Gastrocnemius medialis (tissue), 4 donors: ENCODE measurements at regions not wholly inside any gene's neighbourhood (a gene's known extent, or its start where the extent isn't known, plus 50 kb on each side); places are given as distances from the start of the nearest gene placed in this dataset.

Experiments
- CTCF ChIP-seq, 5 experiments: fragments of 450-650 bp in 3 of 5; fragments of 200-600 bp in 2 of 5; sonication (generic) in 2 of 5; IDR thresholded peaks in 4 of 5; conservative IDR thresholded peaks in 1 of 5; 1 replicate in 4 of 5; 2 replicates in 1 of 5; pipeline ENCODE4 v1.5.1; 2016 to 2019; ENCODE audit warnings: antibody characterized with exemption in 5 of 5, mild to moderate bottlenecking in 3 of 5, moderate library complexity in 3 of 5
- POLR2A ChIP-seq, 2 donors: fragments of 450-650 bp; IDR thresholded peaks; one replicate each; pipeline ENCODE4 v1.6.1; 2017; ENCODE audit warnings: antibody characterized with exemption in 2 of 2, mild to moderate bottlenecking in 2 of 2, moderate library complexity in 2 of 2

GRCh38 chr13:90502762-90503161 lies 844.7 kb upstream of the MIR17HG start:
- TF ChIP-seq CTCF (IDR thresholded peaks at IDR 0.05 in 4 of 5, conservative IDR thresholded peaks at IDR 0.05 in 1 of 5) (no peak), POLR2A (IDR thresholded peaks at IDR 0.05) (no peak)
